ENCODE measurements at regions not wholly inside any gene's neighbourhood (a gene's known extent, or its start where the extent isn't known, plus 50 kb on each side); places are given as distances from the start of the nearest gene placed in this dataset.

DNA sequence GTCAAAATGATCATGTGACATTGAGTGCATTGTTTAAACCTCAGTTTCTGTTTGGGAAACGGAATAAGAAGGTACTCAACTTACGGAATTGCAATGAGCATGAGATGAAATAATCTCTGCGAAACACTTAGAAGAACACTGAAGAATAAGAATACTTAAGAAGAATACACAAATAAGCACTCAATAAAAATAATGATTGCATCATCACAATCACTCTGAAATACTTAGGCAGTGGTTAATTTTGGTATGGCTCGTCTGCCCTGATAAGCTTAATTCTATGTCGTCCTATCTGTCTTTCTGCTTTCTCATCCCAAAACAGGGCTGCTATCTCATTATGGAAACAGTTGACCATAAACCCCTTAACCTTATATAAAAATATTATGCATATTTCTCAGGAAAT is 823.6 kb downstream of the DIAPH3 start:
- TF ChIP-seq RAD21 (conservative IDR thresholded peaks at IDR 0.05) (no peak), POLR2AphosphoS5 (IDR thresholded peaks at IDR 0.05) (no peak), EZH2 (IDR thresholded peaks at IDR 0.05; ENCODE audit: borderline replicate concordance, insufficient read depth, low read length, poor library complexity, severe bottlenecking) (no peak)
- TF ChIP-seq, protein P1, sequence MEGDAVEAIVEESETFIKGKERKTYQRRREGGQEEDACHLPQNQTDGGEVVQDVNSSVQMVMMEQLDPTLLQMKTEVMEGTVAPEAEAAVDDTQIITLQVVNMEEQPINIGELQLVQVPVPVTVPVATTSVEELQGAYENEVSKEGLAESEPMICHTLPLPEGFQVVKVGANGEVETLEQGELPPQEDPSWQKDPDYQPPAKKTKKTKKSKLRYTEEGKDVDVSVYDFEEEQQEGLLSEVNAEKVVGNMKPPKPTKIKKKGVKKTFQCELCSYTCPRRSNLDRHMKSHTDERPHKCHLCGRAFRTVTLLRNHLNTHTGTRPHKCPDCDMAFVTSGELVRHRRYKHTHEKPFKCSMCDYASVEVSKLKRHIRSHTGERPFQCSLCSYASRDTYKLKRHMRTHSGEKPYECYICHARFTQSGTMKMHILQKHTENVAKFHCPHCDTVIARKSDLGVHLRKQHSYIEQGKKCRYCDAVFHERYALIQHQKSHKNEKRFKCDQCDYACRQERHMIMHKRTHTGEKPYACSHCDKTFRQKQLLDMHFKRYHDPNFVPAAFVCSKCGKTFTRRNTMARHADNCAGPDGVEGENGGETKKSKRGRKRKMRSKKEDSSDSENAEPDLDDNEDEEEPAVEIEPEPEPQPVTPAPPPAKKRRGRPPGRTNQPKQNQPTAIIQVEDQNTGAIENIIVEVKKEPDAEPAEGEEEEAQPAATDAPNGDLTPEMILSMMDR (IDR thresholded peaks at IDR 0.05; ENCODE audit: poor library complexity, severe bottlenecking) = no peak
- TF ChIP-seq, protein P2, sequence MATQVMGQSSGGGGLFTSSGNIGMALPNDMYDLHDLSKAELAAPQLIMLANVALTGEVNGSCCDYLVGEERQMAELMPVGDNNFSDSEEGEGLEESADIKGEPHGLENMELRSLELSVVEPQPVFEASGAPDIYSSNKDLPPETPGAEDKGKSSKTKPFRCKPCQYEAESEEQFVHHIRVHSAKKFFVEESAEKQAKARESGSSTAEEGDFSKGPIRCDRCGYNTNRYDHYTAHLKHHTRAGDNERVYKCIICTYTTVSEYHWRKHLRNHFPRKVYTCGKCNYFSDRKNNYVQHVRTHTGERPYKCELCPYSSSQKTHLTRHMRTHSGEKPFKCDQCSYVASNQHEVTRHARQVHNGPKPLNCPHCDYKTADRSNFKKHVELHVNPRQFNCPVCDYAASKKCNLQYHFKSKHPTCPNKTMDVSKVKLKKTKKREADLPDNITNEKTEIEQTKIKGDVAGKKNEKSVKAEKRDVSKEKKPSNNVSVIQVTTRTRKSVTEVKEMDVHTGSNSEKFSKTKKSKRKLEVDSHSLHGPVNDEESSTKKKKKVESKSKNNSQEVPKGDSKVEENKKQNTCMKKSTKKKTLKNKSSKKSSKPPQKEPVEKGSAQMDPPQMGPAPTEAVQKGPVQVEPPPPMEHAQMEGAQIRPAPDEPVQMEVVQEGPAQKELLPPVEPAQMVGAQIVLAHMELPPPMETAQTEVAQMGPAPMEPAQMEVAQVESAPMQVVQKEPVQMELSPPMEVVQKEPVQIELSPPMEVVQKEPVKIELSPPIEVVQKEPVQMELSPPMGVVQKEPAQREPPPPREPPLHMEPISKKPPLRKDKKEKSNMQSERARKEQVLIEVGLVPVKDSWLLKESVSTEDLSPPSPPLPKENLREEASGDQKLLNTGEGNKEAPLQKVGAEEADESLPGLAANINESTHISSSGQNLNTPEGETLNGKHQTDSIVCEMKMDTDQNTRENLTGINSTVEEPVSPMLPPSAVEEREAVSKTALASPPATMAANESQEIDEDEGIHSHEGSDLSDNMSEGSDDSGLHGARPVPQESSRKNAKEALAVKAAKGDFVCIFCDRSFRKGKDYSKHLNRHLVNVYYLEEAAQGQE (IDR thresholded peaks at IDR 0.05; ENCODE audit: borderline replicate concordance) = no peak
